ENCODE measurements at regions not wholly inside any gene's neighbourhood (a gene's known extent, or its start where the extent isn't known, plus 50 kb on each side); places are given as distances from the start of the nearest gene placed in this dataset.

DNA sequence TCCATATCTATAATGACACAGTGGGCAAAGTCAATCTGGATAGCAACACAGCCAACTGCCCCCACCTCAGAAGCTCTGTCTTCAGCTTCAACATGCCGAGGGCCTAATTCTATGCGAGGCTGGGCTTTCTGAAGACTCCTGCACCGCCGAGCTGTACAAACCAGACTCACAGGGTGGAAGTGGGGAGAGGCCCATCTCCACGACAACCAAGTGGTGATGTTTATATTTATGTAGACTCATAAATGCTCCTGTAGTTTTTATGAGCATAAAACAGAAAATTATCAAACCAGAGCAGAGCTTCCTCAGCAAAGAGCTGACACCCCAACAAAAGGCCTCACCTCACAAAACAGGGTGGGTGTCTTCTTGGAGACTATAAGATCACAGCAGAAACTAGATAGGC is 77.0 kb upstream of the LGALSL start:
- TF ChIP-seq, protein P1, sequence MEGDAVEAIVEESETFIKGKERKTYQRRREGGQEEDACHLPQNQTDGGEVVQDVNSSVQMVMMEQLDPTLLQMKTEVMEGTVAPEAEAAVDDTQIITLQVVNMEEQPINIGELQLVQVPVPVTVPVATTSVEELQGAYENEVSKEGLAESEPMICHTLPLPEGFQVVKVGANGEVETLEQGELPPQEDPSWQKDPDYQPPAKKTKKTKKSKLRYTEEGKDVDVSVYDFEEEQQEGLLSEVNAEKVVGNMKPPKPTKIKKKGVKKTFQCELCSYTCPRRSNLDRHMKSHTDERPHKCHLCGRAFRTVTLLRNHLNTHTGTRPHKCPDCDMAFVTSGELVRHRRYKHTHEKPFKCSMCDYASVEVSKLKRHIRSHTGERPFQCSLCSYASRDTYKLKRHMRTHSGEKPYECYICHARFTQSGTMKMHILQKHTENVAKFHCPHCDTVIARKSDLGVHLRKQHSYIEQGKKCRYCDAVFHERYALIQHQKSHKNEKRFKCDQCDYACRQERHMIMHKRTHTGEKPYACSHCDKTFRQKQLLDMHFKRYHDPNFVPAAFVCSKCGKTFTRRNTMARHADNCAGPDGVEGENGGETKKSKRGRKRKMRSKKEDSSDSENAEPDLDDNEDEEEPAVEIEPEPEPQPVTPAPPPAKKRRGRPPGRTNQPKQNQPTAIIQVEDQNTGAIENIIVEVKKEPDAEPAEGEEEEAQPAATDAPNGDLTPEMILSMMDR (IDR thresholded peaks at IDR 0.05) = no peak
- no peak for TF ChIP-seq POLR2A (IDR thresholded peaks at IDR 0.05)

Data from Peyer's patch (tissue), 4 donors.